ENCODE measurements at regions not wholly inside any gene's neighbourhood (a gene's known extent, or its start where the extent isn't known, plus 50 kb on each side); places are given as distances from the start of the nearest gene placed in this dataset.

DNA sequence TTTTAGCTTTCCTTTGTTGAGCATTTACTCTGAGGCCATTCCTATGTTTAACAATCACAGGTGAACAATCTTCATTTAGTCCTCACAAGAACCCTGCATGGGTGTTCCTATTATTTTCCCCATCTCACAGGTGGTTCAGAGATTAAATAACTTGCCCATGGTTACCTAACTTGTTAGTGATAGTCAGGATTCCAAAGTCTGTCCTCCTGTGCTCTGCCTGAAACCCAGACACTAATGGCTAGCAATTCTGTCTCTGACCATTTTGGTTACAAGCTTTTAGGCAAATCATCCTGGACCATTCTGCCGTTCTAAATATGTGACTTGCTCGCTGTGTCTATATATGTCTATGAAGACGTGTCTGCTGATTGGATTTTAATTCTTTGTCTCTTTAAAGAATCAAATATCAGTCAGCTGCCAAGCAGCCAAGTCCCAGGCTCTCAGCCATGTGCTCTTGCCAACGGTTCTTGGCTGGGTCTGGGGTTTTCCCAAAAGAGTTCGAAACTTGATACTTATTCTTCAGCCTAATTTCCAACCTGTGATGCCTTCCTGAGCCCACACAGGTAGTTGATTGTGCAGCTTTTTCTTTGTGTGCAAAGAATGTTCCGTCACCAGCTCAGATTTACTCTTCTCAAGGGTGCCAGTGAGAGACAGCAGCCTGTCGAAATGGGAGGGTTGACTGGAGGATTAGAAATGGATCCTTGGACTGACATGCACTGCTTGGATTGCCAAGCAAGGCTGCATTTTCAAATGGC is 121.7 kb downstream of the NREP start:
- H3K27me3 ChIP-seq (ENCODE audit: insufficient read depth, low read depth) = no peaks in the 10 kb centered on the region
- no peak overlapping the region for H3K27ac ChIP-seq
- no peaks in the 10 kb centered on the region for H3K79me2 ChIP-seq (ENCODE audit: low read depth)
- H3K36me3 ChIP-seq (ENCODE audit: low read depth) = no peaks in the 10 kb centered on the region
- H3K4me2 ChIP-seq = no peak overlapping the region
- intact Hi-C loops (cut with micrococcal nuclease; ENCODE audit: unreplicated experiment) = no loop called here
- no peak overlapping the region for H3K4me3 ChIP-seq
- DNase-seq = no peak
- CTCF ChIA-PET = no interaction called here
- no peaks in the 10 kb centered on the region for H4K20me1 ChIP-seq (ENCODE audit: insufficient read depth)
- no peaks in the 10 kb centered on the region for H3F3A ChIP-seq (ENCODE audit: insufficient read depth, low read depth)
- no peaks in the 10 kb centered on the region; the same call in 1 of the 2 replicates for H3K9me2 ChIP-seq (ENCODE audit: insufficient read depth)
- TF ChIP-seq EZH2 (IDR thresholded peaks at IDR 0.05; ENCODE audit: low read depth) = no peak
- TF ChIP-seq, protein P1, sequence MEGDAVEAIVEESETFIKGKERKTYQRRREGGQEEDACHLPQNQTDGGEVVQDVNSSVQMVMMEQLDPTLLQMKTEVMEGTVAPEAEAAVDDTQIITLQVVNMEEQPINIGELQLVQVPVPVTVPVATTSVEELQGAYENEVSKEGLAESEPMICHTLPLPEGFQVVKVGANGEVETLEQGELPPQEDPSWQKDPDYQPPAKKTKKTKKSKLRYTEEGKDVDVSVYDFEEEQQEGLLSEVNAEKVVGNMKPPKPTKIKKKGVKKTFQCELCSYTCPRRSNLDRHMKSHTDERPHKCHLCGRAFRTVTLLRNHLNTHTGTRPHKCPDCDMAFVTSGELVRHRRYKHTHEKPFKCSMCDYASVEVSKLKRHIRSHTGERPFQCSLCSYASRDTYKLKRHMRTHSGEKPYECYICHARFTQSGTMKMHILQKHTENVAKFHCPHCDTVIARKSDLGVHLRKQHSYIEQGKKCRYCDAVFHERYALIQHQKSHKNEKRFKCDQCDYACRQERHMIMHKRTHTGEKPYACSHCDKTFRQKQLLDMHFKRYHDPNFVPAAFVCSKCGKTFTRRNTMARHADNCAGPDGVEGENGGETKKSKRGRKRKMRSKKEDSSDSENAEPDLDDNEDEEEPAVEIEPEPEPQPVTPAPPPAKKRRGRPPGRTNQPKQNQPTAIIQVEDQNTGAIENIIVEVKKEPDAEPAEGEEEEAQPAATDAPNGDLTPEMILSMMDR (conservative IDR thresholded peaks at IDR 0.05) = no peak
- H2AFZ ChIP-seq = no peak overlapping the region
- H3K9me3 ChIP-seq (ENCODE audit: insufficient read depth, low read depth) = no peaks in the 10 kb centered on the region
- BruUV-seq (replicated peaks) = no TSS peak
- H3K4me1 ChIP-seq (replicated peaks; ENCODE audit: insufficient read depth) = no peaks in the 10 kb centered on the region
- POLR2A ChIA-PET (ENCODE audit: unreplicated experiment) = no interaction called here

GRCh38 chr5:111631328-111631727 is 119.0 kb upstream of the STARD4 start:
- H3K4me1 ChIP-seq (replicated peaks; ENCODE audit: insufficient read depth) = no peaks in the 10 kb centered on the region
- H3K9me2 ChIP-seq (ENCODE audit: insufficient read depth) = no peaks in the 10 kb centered on the region
- no TSS peak for BruUV-seq (replicated peaks)
- no peaks in the 10 kb centered on the region for H3K9me3 ChIP-seq (ENCODE audit: insufficient read depth, low read depth)
- CTCF ChIA-PET = no interaction called here
- no peak overlapping the region for H2AFZ ChIP-seq
- POLR2A ChIA-PET (ENCODE audit: unreplicated experiment) = no interaction called here
- no peaks in the 10 kb centered on the region for H3K27me3 ChIP-seq (ENCODE audit: insufficient read depth, low read depth)
- H3K4me3 ChIP-seq = no peak overlapping the region
- H3K79me2 ChIP-seq (ENCODE audit: low read depth) = no peaks in the 10 kb centered on the region
- no peak overlapping the region for H3K4me2 ChIP-seq
- DNase-seq = no peak
- no peaks in the 10 kb centered on the region for H4K20me1 ChIP-seq (ENCODE audit: insufficient read depth)
- H3K36me3 ChIP-seq (ENCODE audit: low read depth) = no peaks in the 10 kb centered on the region
- intact Hi-C loops (cut with micrococcal nuclease; ENCODE audit: unreplicated experiment) = no loop called here
- H3K27ac ChIP-seq = no peak overlapping the region
- H3F3A ChIP-seq (ENCODE audit: insufficient read depth, low read depth) = no peaks in the 10 kb centered on the region
- no peak for TF ChIP-seq EZH2 (IDR thresholded peaks at IDR 0.05; ENCODE audit: low read depth)
- TF ChIP-seq, protein P1 (conservative IDR thresholded peaks at IDR 0.05) = no peak

DNA sequence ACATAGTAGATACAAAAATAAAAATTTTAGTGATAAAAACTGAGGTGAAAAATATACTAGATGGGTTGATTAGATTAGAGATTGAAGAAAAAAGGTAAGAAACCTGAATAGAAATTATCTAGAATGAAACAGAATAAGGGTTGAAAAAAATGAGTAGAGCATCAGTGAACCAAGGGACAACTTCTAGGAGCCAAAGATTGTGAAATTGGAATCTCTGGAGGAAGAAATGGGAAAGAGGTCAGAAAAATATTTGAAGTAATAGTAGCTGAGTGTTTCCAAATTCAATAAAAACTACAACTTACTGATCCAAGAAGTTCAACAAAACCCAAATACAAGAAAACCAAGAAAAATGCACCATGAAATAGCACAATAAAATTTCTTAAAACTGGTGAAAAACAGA is 116.6 kb upstream of the STARD4 start:
- no peak for DNase-seq
- CTCF ChIA-PET = no interaction called here

More for the DNA sequence above, 116.6 kb upstream of the STARD4 start:
- Histone ChIP-seq H3K9me3 (ENCODE audit: insufficient read depth, low read depth) (no peaks in the 10 kb centered on the region), H3F3A (ENCODE audit: insufficient read depth, low read depth) (no peaks in the 10 kb centered on the region), H3K79me2 (ENCODE audit: low read depth) (no peaks in the 10 kb centered on the region), H3K4me2 (no peak overlapping the region), H4K20me1 (ENCODE audit: insufficient read depth) (no peaks in the 10 kb centered on the region), H3K9me2 (ENCODE audit: insufficient read depth) (no peaks in the 10 kb centered on the region), H3K27ac (no peak overlapping the region), H3K36me3 (ENCODE audit: low read depth) (no peaks in the 10 kb centered on the region), H2AFZ (no peak overlapping the region), H3K4me1 (replicated peaks; ENCODE audit: insufficient read depth) (no peaks in the 10 kb centered on the region), H3K4me3 (no peak overlapping the region), H3K27me3 (ENCODE audit: insufficient read depth, low read depth) (no peaks in the 10 kb centered on the region)
- POLR2A ChIA-PET (ENCODE audit: unreplicated experiment) = no interaction called here
- intact Hi-C loops (cut with micrococcal nuclease; ENCODE audit: unreplicated experiment) = no loop called here
- no TSS peak for BruUV-seq (replicated peaks)
- TF ChIP-seq, protein P1 (conservative IDR thresholded peaks at IDR 0.05) = no peak
- TF ChIP-seq EZH2 (IDR thresholded peaks at IDR 0.05; ENCODE audit: low read depth) = no peak
